WTC11 (cell line): ENCODE measurements at regions not wholly inside any gene's neighbourhood (a gene's known extent, or its start where the extent isn't known, plus 50 kb on each side); places are given as distances from the start of the nearest gene placed in this dataset.

Experiments used
- ATAC-seq: fragments of 200-7000 bp; cut with Tn5 transposase; 2 replicates; pipeline ENCODE4 v1.10.0; 2021; ENCODE audit warnings: mild to moderate bottlenecking, moderate library complexity
- CTCF ChIA-PET: fragments of 300-600 bp; sonication (Branson Sonifier 250); formaldehyde crosslinking; loops from one replicate; lab custom pipeline; 2021; ENCODE audit warnings: antibody characterized with exemption; lab: Charles Lee
- POLR2A ChIA-PET: fragments of 350-600 bp; sonication (Branson Sonifier 250); formaldehyde crosslinking; loops from one replicate; lab custom pipeline; 2021; ENCODE audit warnings: antibody characterized with exemption; lab: Charles Lee
- DNase-seq: peaks from one replicate; pipeline ENCODE4 v3.0.0; 2021; ENCODE audit warnings: low spot score
- H3K27ac Mint-ChIP-seq: 2 replicates; pipeline ENCODE4 v1.8.0; 2021; ENCODE audit warnings: mixed read lengths
- H3K27me3 Mint-ChIP-seq: 2 replicates; pipeline ENCODE4 v1.8.0; 2021; ENCODE audit warnings: low read depth, mild to moderate bottlenecking, moderate library complexity, mixed read lengths
- H3K36me3 Mint-ChIP-seq: 2 replicates; pipeline ENCODE4 v1.8.0; 2021; ENCODE audit warnings: mixed read lengths
- H3K4me1 Mint-ChIP-seq: 2 replicates; pipeline ENCODE4 v1.8.0; 2022; ENCODE audit warnings: mixed read lengths
- H3K4me3 Mint-ChIP-seq: 2 replicates; pipeline ENCODE4 v1.8.0; 2021; ENCODE audit warnings: mild to moderate bottlenecking, moderate library complexity, mixed read lengths
- H3K9me3 Mint-ChIP-seq: 2 replicates; pipeline ENCODE4 v1.8.0; 2021; ENCODE audit warnings: mixed read lengths
- ATF6 ChIP-seq: sonication (generic); formaldehyde crosslinking; IDR thresholded peaks from 2 replicates; pipeline ENCODE4 v1.8.1; 2023; ENCODE audit warnings: mild to moderate bottlenecking, missing genetic modification reagents
- E2F5 ChIP-seq: sonication (generic); formaldehyde crosslinking; IDR thresholded peaks from 2 replicates; pipeline ENCODE4 v1.8.1; 2022; ENCODE audit warnings: mild to moderate bottlenecking, moderate library complexity, missing genetic modification reagents
- EMX1 ChIP-seq: fragments of 250-450 bp; sonication (Bioruptor Pico); IDR thresholded peaks from 2 replicates; pipeline ENCODE4 v1.8.0; 2021; ENCODE audit warnings: mild to moderate bottlenecking
- ERG ChIP-seq: fragments of 250-450 bp; sonication (Bioruptor Pico); IDR thresholded peaks from 2 replicates; pipeline ENCODE4 v1.8.0; 2021; ENCODE audit warnings: mild to moderate bottlenecking
- FOXP1 ChIP-seq: sonication (generic); formaldehyde crosslinking; IDR thresholded peaks from 2 replicates; pipeline ENCODE4 v1.8.0; 2022; ENCODE audit warnings: missing genetic modification reagents, mild to moderate bottlenecking, moderate library complexity, borderline replicate concordance
- GTF2I ChIP-seq: fragments of 250-450 bp; sonication (Bioruptor Pico); conservative IDR thresholded peaks from 2 replicates; pipeline ENCODE4 v1.4.0; 2021; ENCODE audit warnings: mild to moderate bottlenecking
- HMGA2 ChIP-seq: fragments of 250-450 bp; sonication (Bioruptor Pico); IDR thresholded peaks from 2 replicates; pipeline ENCODE4 v1.4.0; 2021; ENCODE audit warnings: mild to moderate bottlenecking, moderate library complexity
- IRF1 ChIP-seq: sonication (generic); formaldehyde crosslinking; IDR thresholded peaks from 2 replicates; pipeline ENCODE4 v1.8.0; 2023; ENCODE audit warnings: missing genetic modification reagents
- IRF2 ChIP-seq: sonication (generic); formaldehyde crosslinking; IDR thresholded peaks from 2 replicates; pipeline ENCODE4 v1.8.0; 2022; ENCODE audit warnings: low read depth, missing genetic modification reagents, borderline replicate concordance
- OVOL2 ChIP-seq: fragments of 250-450 bp; sonication (Bioruptor Pico); IDR thresholded peaks from 2 replicates; pipeline ENCODE4 v1.9.0; 2021; ENCODE audit warnings: mild to moderate bottlenecking, borderline replicate concordance
- PRDM15 ChIP-seq: sonication (generic); formaldehyde crosslinking; IDR thresholded peaks from 2 replicates; pipeline ENCODE4 v1.8.0; 2022; ENCODE audit warnings: missing genetic modification reagents
- PRRX2 ChIP-seq: fragments of 250-450 bp; sonication (Bioruptor Pico); IDR thresholded peaks from 2 replicates; pipeline ENCODE4 v1.8.0; 2021; ENCODE audit warnings: mild to moderate bottlenecking
- ZBTB21 ChIP-seq: sonication (generic); formaldehyde crosslinking; IDR thresholded peaks from 2 replicates; pipeline ENCODE4 v1.8.1; 2023; ENCODE audit warnings: mild to moderate bottlenecking, missing genetic modification reagents, borderline replicate concordance
- ZNF121 ChIP-seq: sonication (generic); formaldehyde crosslinking; IDR thresholded peaks from 2 replicates; pipeline ENCODE4 v1.8.0; 2023; ENCODE audit warnings: missing genetic modification reagents
- ZNF281 ChIP-seq: sonication (generic); formaldehyde crosslinking; IDR thresholded peaks from 2 replicates; pipeline ENCODE4 v1.8.0; 2023; ENCODE audit warnings: mild to moderate bottlenecking, missing genetic modification reagents
- ZNF416 ChIP-seq: fragments of 250-450 bp; sonication (Bioruptor Pico); IDR thresholded peaks from 2 replicates; pipeline ENCODE4 v1.9.0; 2021; ENCODE audit warnings: mild to moderate bottlenecking, inconsistent platforms

- POLR2A ChIA-PET = no interaction called here
- TF ChIP-seq OVOL2 (CRISPR knock-in tag) (no peak), ZNF416 (CRISPR knock-in tag) (no peak), FOXP1 (no peak), PRRX2 (no peak), HMGA2 (CRISPR knock-in tag) (no peak), IRF1 (CRISPR knock-in tag) (no peak), PRDM15 (no peak), ATF6 (CRISPR knock-in tag) (no peak), ERG (CRISPR knock-in tag) (no peak), ZNF281 (CRISPR knock-in tag) (no peak), E2F5 (CRISPR knock-in tag) (no peak), ZNF121 (CRISPR knock-in tag) (no peak), GTF2I (no peak), ZBTB21 (CRISPR knock-in tag) (no peak), IRF2 (CRISPR knock-in tag) (no peak), EMX1 (no peak)
- no peaks in the 10 kb centered on the region; the same call in 1 of the 2 replicates for H3K36me3 Mint-ChIP-seq
- H3K4me3 Mint-ChIP-seq = no peak overlapping the region
- DNase-seq (no peak), ATAC-seq (no peak)
- H3K4me1 Mint-ChIP-seq = peaks cover 7% of the 10 kb centered on the region
- H3K27me3 Mint-ChIP-seq = no peaks in the 10 kb centered on the region; the same call in 1 of the 2 replicates
- H3K9me3 Mint-ChIP-seq = peaks cover 15% of the 10 kb centered on the region
- H3K27ac Mint-ChIP-seq = no peak overlapping the region
- CTCF ChIA-PET = no interaction called here
These were observed 281.3 kb downstream of the IDS start for GRCh38 chrX:149223854-149224253.
